Endodermal cell (in vitro differentiated cells): ENCODE measurements at regions not wholly inside any gene's neighbourhood (a gene's known extent, or its start where the extent isn't known, plus 50 kb on each side); places are given as distances from the start of the nearest gene placed in this dataset.

Source experiments
- DNase-seq: peaks from one replicate; pipeline ENCODE4 v3.0.0-alpha.2; 2017
- H3K27ac ChIP-seq: 2 replicates; pipeline ENCODE4 v1.5.1; 2013; ENCODE audit warnings: mild to moderate bottlenecking, low read depth, low read length, moderate library complexity
- H3K27me3 ChIP-seq: 2 replicates; pipeline ENCODE4 v1.6.1; 2013; ENCODE audit warnings: mild to moderate bottlenecking, low read length, moderate library complexity; ENCODE audit not compliant: insufficient read depth, control insufficient read depth, poor library complexity, severe bottlenecking
- H3K36me3 ChIP-seq: 2 replicates; pipeline ENCODE4 v1.7.0; 2013; ENCODE audit warnings: mild to moderate bottlenecking, low read length, moderate library complexity; ENCODE audit not compliant: control insufficient read depth, insufficient read depth
- H3K4me1 ChIP-seq: one replicate; pipeline ENCODE4 v1.7.0; 2013; ENCODE audit warnings: low read length; ENCODE audit not compliant: control insufficient read depth, insufficient read depth
- H3K4me3 ChIP-seq: 2 replicates; pipeline ENCODE4 v1.5.1; 2013; ENCODE audit warnings: mild to moderate bottlenecking, low read length, moderate library complexity
- H3K9ac ChIP-seq: 2 replicates; pipeline ENCODE4 v1.6.1; 2013; ENCODE audit warnings: mild to moderate bottlenecking, low read length, moderate library complexity; ENCODE audit not compliant: poor library complexity, severe bottlenecking; ENCODE audit errors: extremely low read depth
- H3K9me3 ChIP-seq: 2 replicates; pipeline ENCODE4 v1.6.1; 2013; ENCODE audit warnings: mild to moderate bottlenecking, low read length, moderate library complexity; ENCODE audit not compliant: control insufficient read depth
- H3K27ac Mint-ChIP-seq: 2 replicates; pipeline ENCODE4 v1.8.0; 2020; ENCODE audit warnings: mixed read lengths
- H3K27me3 Mint-ChIP-seq: 2 replicates; pipeline ENCODE4 v1.8.0; 2021; ENCODE audit warnings: mild to moderate bottlenecking, mixed read lengths; ENCODE audit not compliant: insufficient read depth
- H3K36me3 Mint-ChIP-seq: 2 replicates; pipeline ENCODE4 v1.8.0; 2020; ENCODE audit warnings: low read depth, mixed read lengths
- H3K4me1 Mint-ChIP-seq: 2 replicates; pipeline ENCODE4 v1.8.0; 2020; ENCODE audit warnings: mixed read lengths
- H3K4me3 Mint-ChIP-seq: 2 replicates; pipeline ENCODE4 v1.8.0; 2020; ENCODE audit warnings: mild to moderate bottlenecking, moderate library complexity, mixed read lengths
- H3K9me3 Mint-ChIP-seq: 2 replicates; pipeline ENCODE4 v1.8.0; 2020; ENCODE audit warnings: mild to moderate bottlenecking, mixed read lengths
- CTCF ChIP-seq: fragments of 200-600 bp; sonication (generic); conservative IDR thresholded peaks from 2 replicates; pipeline ENCODE4 v1.5.0; 2021; ENCODE audit warnings: antibody characterized with exemption, mild to moderate bottlenecking
- WGBS, 2 experiments: methylation state at CpG; one replicate each; pipeline versions ENCODE4 v1.1.5 to v1.1.7; 2013; ENCODE audit warnings: missing lambda C conversion rate in 2 of 2, mixed read lengths in 1 of 2; ENCODE audit not compliant: insufficient coverage in 1 of 2, insufficient read length in 1 of 2; 5-methylcytosine and 5-hydroxymethylcytosine counted together

- Histone ChIP-seq H3K4me1 (peaks cover 12% of the 10 kb centered on the region), H3K27ac (no peak overlapping the region), H3K4me3 (no peak overlapping the region), H3K9me3 (no peaks in the 10 kb centered on the region), H3K36me3 (no peaks in the 10 kb centered on the region), H3K27me3 (no peaks in the 10 kb centered on the region), H3K9ac (no peak overlapping the region)
- Mint-ChIP-seq H3K36me3 (no peaks in the 10 kb centered on the region), H3K4me1 (peaks cover 40% of the 10 kb centered on the region), H3K4me3 (no peak overlapping the region), H3K27me3 (no peaks in the 10 kb centered on the region), H3K27ac (peak overlapping the region; percentile 22), H3K9me3 (peaks cover 7% of the 10 kb centered on the region)
- 96% methylated on average over 3 of the region's 4 CpGs; no CpG with 5 or more reads in 1 of the 2 experiments for WGBS, 2 experiments
- no peak for TF ChIP-seq CTCF
- DNase-seq, result no peak
Measured at GRCh38 chrX:15911734-15912550, 57.3 kb upstream of the AP1S2 start.

GRCh38 chrX:15909605-15910004 is 55.0 kb upstream of the AP1S2 start:
- Mint-ChIP-seq H3K36me3 (no peaks in the 10 kb centered on the region), H3K9me3 (no peaks in the 10 kb centered on the region), H3K27ac (peak overlapping the region; percentile 69), H3K4me3 (no peak overlapping the region), H3K27me3 (no peaks in the 10 kb centered on the region), H3K4me1 (peaks cover 40% of the 10 kb centered on the region)
- no peak overlapping the region for H3K4me3 ChIP-seq
- no peaks in the 10 kb centered on the region for H3K27me3 ChIP-seq
- 19% methylated on average over 3 of the region's 3 CpGs; no CpG with 5 or more reads in 1 of the 2 experiments for WGBS, 2 experiments
- TF ChIP-seq CTCF, result no peak
- no peaks in the 10 kb centered on the region for H3K36me3 ChIP-seq
- H3K9ac ChIP-seq, result no peak overlapping the region
- peak overlapping the region; percentile 86 for H3K27ac ChIP-seq
- no peaks in the 10 kb centered on the region for H3K9me3 ChIP-seq
- peak; percentile 77 for DNase-seq
- peaks cover 12% of the 10 kb centered on the region for H3K4me1 ChIP-seq

GRCh38 chrX:15908603-15909290 is 54.1 kb upstream of the AP1S2 start:
- Mint-ChIP-seq H3K27me3 (no peaks in the 10 kb centered on the region), H3K4me3 (no peak overlapping the region), H3K36me3 (no peaks in the 10 kb centered on the region), H3K27ac (peak overlapping the region; percentile 84), H3K4me1 (peaks cover 40% of the 10 kb centered on the region), H3K9me3 (no peaks in the 10 kb centered on the region)
- peak; percentile 60 for DNase-seq
- H3K4me3 ChIP-seq, result no peak overlapping the region
- H3K36me3 ChIP-seq, result no peaks in the 10 kb centered on the region
- no peaks in the 10 kb centered on the region for H3K9me3 ChIP-seq
- H3K27ac ChIP-seq, result peak overlapping the region; percentile 86
- WGBS, 2 experiments, result 81% methylated on average over 4 of the region's 4 CpGs; no CpG with 5 or more reads in 1 of the 2 experiments
- no peak overlapping the region for H3K9ac ChIP-seq
- H3K4me1 ChIP-seq, result peaks cover 12% of the 10 kb centered on the region
- TF ChIP-seq CTCF, result no peak
- H3K27me3 ChIP-seq, result no peaks in the 10 kb centered on the region
